Parathyroid adenoma (tissue), 2 donors: ENCODE measurements at regions not wholly inside any gene's neighbourhood (a gene's known extent, or its start where the extent isn't known, plus 50 kb on each side); places are given as distances from the start of the nearest gene placed in this dataset.

Experiments
- H2AFZ ChIP-seq: fragments of 300-600 bp; sonication (generic); one replicate; pipeline ENCODE4 v1.7.0; 2017; ENCODE audit warnings: antibody characterized with exemption, mild to moderate bottlenecking
- H3K27ac ChIP-seq: fragments of 300-600 bp; sonication (generic); one replicate; pipeline ENCODE4 v1.7.0; 2017
- H3K27me3 ChIP-seq: fragments of 300-600 bp; sonication (generic); one replicate; pipeline ENCODE4 v1.7.0; 2017; ENCODE audit warnings: low read length; ENCODE audit not compliant: control insufficient read depth, insufficient read depth
- H3K36me3 ChIP-seq: fragments of 300-600 bp; sonication (generic); one replicate; pipeline ENCODE4 v1.7.0; 2017; ENCODE audit warnings: low read length; ENCODE audit not compliant: control insufficient read depth, insufficient read depth
- H3K4me1 ChIP-seq: fragments of 300-600 bp; sonication (generic); one replicate; pipeline ENCODE4 v1.7.0; 2017; ENCODE audit warnings: control low read depth
- H3K4me2 ChIP-seq: fragments of 300-600 bp; sonication (generic); one replicate; pipeline ENCODE4 v1.7.0; 2017; ENCODE audit warnings: low read length
- H3K4me3 ChIP-seq: fragments of 300-600 bp; sonication (generic); one replicate; pipeline ENCODE4 v1.7.0; 2017; ENCODE audit warnings: low read depth, low read length
- H3K79me2 ChIP-seq: fragments of 300-600 bp; sonication (generic); one replicate; pipeline ENCODE4 v1.7.0; 2017; ENCODE audit warnings: control low read depth
- H3K9ac ChIP-seq: fragments of 300-600 bp; sonication (generic); one replicate; pipeline ENCODE4 v1.7.0; 2017; ENCODE audit warnings: mild to moderate bottlenecking
- H3K9me3 ChIP-seq: fragments of 300-600 bp; sonication (generic); one replicate; pipeline ENCODE4 v1.7.0; 2017; ENCODE audit warnings: low read length; ENCODE audit not compliant: control insufficient read depth
- CTCF ChIP-seq: fragments of 300-600 bp; sonication (generic); IDR thresholded peaks from one replicate; pipeline ENCODE4 v1.7.0; 2017; ENCODE audit warnings: antibody characterized with exemption, mild to moderate bottlenecking
- donor health status: primary hyperparathyroidism.

DNA sequence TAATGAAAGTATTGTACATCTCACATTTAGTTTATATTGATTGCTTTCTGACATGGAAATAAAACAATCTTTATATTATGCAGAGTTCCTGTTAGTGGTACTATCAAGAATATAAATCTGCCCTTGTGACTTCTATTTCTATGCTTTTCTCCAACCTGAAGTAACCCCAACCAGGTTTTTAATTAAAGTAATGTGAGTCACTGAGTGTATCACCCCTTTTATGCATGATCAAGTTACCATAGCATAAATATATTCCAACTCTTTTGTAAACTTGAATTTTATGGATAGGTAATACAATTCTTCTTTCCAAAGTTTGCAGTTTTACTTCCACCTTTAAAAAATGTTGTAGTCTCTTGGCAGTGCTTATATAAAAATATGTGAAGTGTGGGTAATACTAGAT is 532.3 kb downstream of the USP25 start:
- Histone ChIP-seq H3K36me3 (no peaks in the 10 kb centered on the region), H3K27ac (no peak overlapping the region), H3K9ac (no peak overlapping the region), H3K4me1 (no peaks in the 10 kb centered on the region), H2AFZ (no peak overlapping the region), H3K4me2 (no peak overlapping the region), H3K79me2 (no peaks in the 10 kb centered on the region), H3K9me3 (no peaks in the 10 kb centered on the region), H3K27me3 (no peaks in the 10 kb centered on the region), H3K4me3 (no peak overlapping the region)
- TF ChIP-seq CTCF = no peak

GRCh38 chr21:16264319-16264718 is 534.5 kb downstream of the USP25 start:
- Histone ChIP-seq H3K4me3 (no peak overlapping the region), H3K4me2 (no peak overlapping the region), H3K36me3 (no peaks in the 10 kb centered on the region), H3K27me3 (no peaks in the 10 kb centered on the region), H2AFZ (no peak overlapping the region), H3K27ac (no peak overlapping the region), H3K9ac (no peak overlapping the region), H3K4me1 (no peaks in the 10 kb centered on the region), H3K79me2 (no peaks in the 10 kb centered on the region), H3K9me3 (no peaks in the 10 kb centered on the region)
- TF ChIP-seq CTCF = no peak

DNA sequence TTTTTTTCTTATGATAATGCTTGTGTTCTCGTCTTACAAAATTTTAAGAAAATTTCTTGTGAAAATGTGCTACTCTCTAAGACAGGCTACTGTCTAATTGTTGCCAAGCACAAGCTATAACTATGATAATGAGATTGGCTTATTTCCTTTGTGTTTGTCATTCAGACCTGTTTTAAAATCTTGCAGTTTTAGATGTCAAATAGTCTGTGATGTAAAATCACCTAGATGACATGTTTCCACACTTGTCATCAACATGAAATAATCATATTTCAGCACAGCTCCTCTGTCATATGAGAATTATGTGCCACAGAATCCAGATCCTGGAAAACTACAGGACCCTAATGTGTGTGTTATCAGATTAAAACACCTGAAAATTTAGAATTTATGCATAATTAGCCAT is 539.7 kb downstream of the USP25 start:
- H3K4me2 ChIP-seq = no peak overlapping the region
- H3K4me1 ChIP-seq = no peaks in the 10 kb centered on the region
- no peak overlapping the region for H3K9ac ChIP-seq
- no peak overlapping the region for H2AFZ ChIP-seq
- no peaks in the 10 kb centered on the region for H3K9me3 ChIP-seq
- H3K36me3 ChIP-seq = no peaks in the 10 kb centered on the region
- no peak overlapping the region for H3K4me3 ChIP-seq
- no peaks in the 10 kb centered on the region for H3K27me3 ChIP-seq
- H3K27ac ChIP-seq = no peak overlapping the region
- TF ChIP-seq CTCF = no peak
- no peaks in the 10 kb centered on the region for H3K79me2 ChIP-seq

DNA sequence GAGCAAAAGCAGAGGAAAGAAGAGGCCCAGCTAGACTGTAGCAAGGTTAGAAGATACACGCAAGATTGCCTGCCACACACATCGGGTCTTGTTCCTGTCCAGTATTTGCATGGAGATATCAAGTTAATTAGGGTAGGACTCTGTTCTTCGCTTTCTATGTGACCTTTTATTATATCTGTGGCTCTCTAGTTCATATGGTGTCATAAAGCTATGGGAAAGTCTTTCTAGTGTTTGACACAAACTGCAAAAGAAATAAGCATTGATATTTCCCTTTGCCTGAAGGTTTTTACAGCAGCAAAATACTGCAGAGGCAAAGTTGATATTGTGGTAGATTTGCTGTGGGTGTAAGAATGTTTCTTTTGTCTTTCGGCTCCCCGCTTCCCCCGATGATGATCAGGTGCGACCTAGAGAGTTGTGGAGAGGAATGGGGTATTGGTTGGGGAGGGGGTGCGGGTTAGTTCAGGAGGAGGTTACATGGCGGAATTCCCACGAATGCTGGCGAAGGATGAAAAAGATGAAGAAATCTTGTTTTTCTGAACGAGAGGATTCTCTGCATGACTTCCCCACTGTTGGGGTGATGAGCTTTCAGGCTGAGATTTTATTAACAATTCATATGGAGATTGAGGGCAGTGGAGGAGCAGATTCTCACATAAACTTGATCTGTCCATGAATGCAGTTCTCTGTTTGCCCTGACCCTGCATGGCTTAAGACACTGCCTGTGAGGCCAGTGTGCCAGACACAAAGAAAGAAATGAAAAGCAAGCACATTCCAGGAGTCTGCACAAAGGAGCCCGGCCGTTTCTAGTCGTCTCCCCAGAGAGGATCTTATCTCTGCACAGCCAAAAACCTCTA is 550.2 kb downstream of the USP25 start:
- H3K9me3 ChIP-seq = no peaks in the 10 kb centered on the region
- H3K9ac ChIP-seq = no peak overlapping the region
- H3K27ac ChIP-seq = peak overlapping the region; percentile 11
- H3K27me3 ChIP-seq = no peaks in the 10 kb centered on the region
- H3K4me2 ChIP-seq = no peak overlapping the region
- H3K79me2 ChIP-seq = no peaks in the 10 kb centered on the region
- H3K4me1 ChIP-seq = no peaks in the 10 kb centered on the region
- H2AFZ ChIP-seq = no peak overlapping the region
- TF ChIP-seq CTCF = no peak
- H3K4me3 ChIP-seq = no peak overlapping the region
- no peaks in the 10 kb centered on the region for H3K36me3 ChIP-seq

DNA sequence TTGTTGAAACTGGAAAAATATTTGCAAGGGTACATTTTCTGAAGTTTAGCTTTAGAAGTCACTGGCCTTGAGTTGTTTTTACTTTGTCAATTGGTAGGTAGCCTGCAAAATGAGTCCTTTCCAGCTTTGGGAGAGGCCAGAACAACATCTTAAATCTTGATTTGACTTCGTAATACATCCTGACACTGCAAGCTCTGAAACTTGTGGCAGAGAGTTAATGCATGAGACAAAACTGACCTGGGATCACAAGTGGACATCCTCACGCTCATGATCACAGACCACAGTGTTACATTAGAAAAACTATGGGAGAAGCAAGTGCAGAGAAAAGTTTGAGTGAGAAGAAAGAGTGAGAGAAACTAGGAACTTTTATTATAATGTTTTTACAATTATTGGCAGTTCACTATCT is 550.9 kb downstream of the USP25 start:
- Histone ChIP-seq H3K27ac (no peak overlapping the region), H3K4me2 (no peak overlapping the region), H3K27me3 (no peaks in the 10 kb centered on the region), H3K9ac (no peak overlapping the region), H3K79me2 (no peaks in the 10 kb centered on the region), H3K9me3 (no peaks in the 10 kb centered on the region), H3K36me3 (no peaks in the 10 kb centered on the region), H2AFZ (no peak overlapping the region), H3K4me1 (no peaks in the 10 kb centered on the region), H3K4me3 (no peak overlapping the region)
- TF ChIP-seq CTCF = no peak
